ENCODE measurements at regions not wholly inside any gene's neighbourhood (a gene's known extent, or its start where the extent isn't known, plus 50 kb on each side); places are given as distances from the start of the nearest gene placed in this dataset.
"Not testable (repeated sequence)": the region's sequence is repeated elsewhere in the genome, so short reads cannot be mapped to it uniquely, and the experiment has no call there.

GRCh38 chr21:9732605-9733004 is 788.8 kb upstream of the TPTE start:
- TF ChIP-seq ZNF175 (tag by site-specific recombination; IDR thresholded peaks at IDR 0.05); ZBTB44 (tag by site-specific recombination; IDR thresholded peaks at IDR 0.05); CTCF (tag by site-specific recombination; IDR thresholded peaks at IDR 0.05); ZNF416 (tag by site-specific recombination; IDR thresholded peaks at IDR 0.05); ZSCAN30 (tag by site-specific recombination; IDR thresholded peaks at IDR 0.05); ZNF121 (tag by site-specific recombination; IDR thresholded peaks at IDR 0.05); AEBP2 (tag by site-specific recombination; IDR thresholded peaks at IDR 0.05; ENCODE audit: borderline replicate concordance): not testable (repeated sequence)
